Activated CD4-positive, alpha-beta memory T cell treated with anti-CD3 and anti-CD28 coated beads for 36 hours (primary cell): ENCODE measurements at regions not wholly inside any gene's neighbourhood (a gene's known extent, or its start where the extent isn't known, plus 50 kb on each side); places are given as distances from the start of the nearest gene placed in this dataset.

Experiments
- CTCF ChIA-PET: fragments of 350-600 bp; sonication (Branson Sonifier 250); formaldehyde crosslinking; loops from one replicate; lab custom pipeline; 2021; ENCODE audit warnings: antibody characterized with exemption, inconsistent platforms; lab: Charles Lee
- POLR2A ChIA-PET: fragments of 350-600 bp; sonication (Branson Sonifier 250); formaldehyde crosslinking; loops from one replicate; lab custom pipeline; 2021; ENCODE audit warnings: antibody characterized with exemption; lab: Charles Lee
- DNase-seq: peaks from one replicate; pipeline ENCODE4 v3.0.0-alpha.2; 2020
- H3K27ac Mint-ChIP-seq: one replicate; pipeline ENCODE4 v1.8.0; 2021; ENCODE audit warnings: mixed read lengths
- H3K27me3 Mint-ChIP-seq: one replicate; pipeline ENCODE4 v1.8.0; 2021; ENCODE audit warnings: mixed read lengths
- H3K36me3 Mint-ChIP-seq: one replicate; pipeline ENCODE4 v1.8.0; 2021; ENCODE audit warnings: mixed read lengths
- H3K4me1 Mint-ChIP-seq: one replicate; pipeline ENCODE4 v1.8.0; 2021; ENCODE audit warnings: low read depth, mixed read lengths
- H3K4me3 Mint-ChIP-seq: one replicate; pipeline ENCODE4 v1.8.0; 2021; ENCODE audit warnings: mild to moderate bottlenecking, mixed read lengths
- H3K9me3 Mint-ChIP-seq: one replicate; pipeline ENCODE4 v1.8.0; 2021; ENCODE audit warnings: mixed read lengths
- intact Hi-C: fragments of 100-400 bp; cut with micrococcal nuclease; formaldehyde crosslinking; loops from one replicate; pipeline ENCODE4 v1.15.1; 2023

DNA sequence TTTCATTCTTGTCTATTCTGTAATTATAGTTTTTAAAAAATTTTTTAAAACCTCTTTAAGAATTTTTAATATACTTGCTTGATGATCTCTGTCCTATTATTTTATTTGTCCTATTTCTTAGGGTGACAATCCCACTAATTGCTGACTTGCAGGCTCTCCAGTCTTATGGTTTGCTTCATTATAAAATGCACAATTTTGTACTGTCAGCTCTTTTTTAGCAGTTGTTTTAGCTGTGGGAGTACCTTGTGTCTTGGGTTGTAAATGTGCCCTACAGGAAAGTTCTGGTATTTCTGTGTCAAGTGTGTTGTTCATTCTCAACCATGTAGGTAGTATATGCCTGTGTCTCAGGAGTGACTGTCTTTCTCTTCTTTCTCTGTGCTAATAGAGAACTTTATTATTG, 118.2 kb upstream of the IL15 start:
- POLR2A ChIA-PET = no interaction called here
- Mint-ChIP-seq H3K4me3 (no peak overlapping the region), H3K27ac (no peak overlapping the region), H3K4me1 (no peaks in the 10 kb centered on the region), H3K9me3 (no peaks in the 10 kb centered on the region), H3K27me3 (peaks cover 2% of the 10 kb centered on the region), H3K36me3 (no peaks in the 10 kb centered on the region)
- intact Hi-C loops = no loop called here
- DNase-seq = no peak
- CTCF ChIA-PET = no interaction called here

DNA sequence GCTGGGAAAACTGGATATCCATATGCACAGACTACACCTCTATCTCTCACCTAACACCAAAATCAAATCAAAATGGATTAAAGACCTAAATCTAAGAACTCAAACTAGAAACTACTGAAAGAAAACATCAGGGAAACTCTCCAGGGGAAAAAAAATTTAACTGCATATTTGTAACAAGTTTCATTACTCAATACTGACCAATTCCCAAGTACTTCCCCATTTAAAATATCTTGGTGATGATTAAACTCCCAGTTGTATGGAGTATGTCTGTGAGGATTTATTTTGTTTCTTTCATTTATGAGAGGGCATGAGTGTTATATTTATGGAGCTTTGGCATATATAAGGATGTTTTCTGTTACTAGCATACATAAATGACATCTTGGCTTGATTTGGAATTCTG, 112.3 kb upstream of the IL15 start:
- POLR2A ChIA-PET = no interaction called here
- no peak for DNase-seq
- intact Hi-C loops = no loop called here
- H3K27me3 Mint-ChIP-seq = no peaks in the 10 kb centered on the region
- no peak overlapping the region for H3K4me3 Mint-ChIP-seq
- no peaks in the 10 kb centered on the region for H3K4me1 Mint-ChIP-seq
- CTCF ChIA-PET = interaction anchor here (0.7 kb wide), 1 partner anchor 52 kb away, joined by 4 read pairs; no protein-coding TSS in a partner anchor
- peaks cover 7% of the 10 kb centered on the region for H3K9me3 Mint-ChIP-seq
- H3K27ac Mint-ChIP-seq = no peak overlapping the region
- no peaks in the 10 kb centered on the region for H3K36me3 Mint-ChIP-seq

DNA sequence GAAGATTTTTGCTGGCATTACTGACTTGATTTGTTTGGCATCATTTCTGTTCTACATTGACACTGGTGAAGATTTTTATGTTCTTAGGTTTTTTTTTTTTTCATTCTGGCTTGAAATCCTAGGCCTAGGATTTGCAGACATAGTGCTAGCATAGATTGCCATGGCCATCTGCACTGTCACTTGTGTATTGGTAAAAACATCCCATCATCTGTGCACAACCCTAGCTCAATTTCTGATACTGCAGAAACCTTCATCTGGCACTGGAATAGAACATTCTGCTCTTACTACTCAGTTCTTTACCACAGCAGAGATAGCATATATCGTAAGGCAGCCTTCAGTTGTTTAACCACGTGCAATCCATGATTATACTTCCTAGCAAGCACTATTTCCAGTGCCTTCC, 111.5 kb upstream of the IL15 start:
- CTCF ChIA-PET = no interaction called here
- intact Hi-C loops = no loop called here
- H3K27me3 Mint-ChIP-seq = no peaks in the 10 kb centered on the region
- POLR2A ChIA-PET = no interaction called here
- no peaks in the 10 kb centered on the region for H3K36me3 Mint-ChIP-seq
- H3K27ac Mint-ChIP-seq = no peak overlapping the region
- H3K9me3 Mint-ChIP-seq = peaks cover 7% of the 10 kb centered on the region
- no peaks in the 10 kb centered on the region for H3K4me1 Mint-ChIP-seq
- DNase-seq = no peak
- H3K4me3 Mint-ChIP-seq = no peak overlapping the region

DNA sequence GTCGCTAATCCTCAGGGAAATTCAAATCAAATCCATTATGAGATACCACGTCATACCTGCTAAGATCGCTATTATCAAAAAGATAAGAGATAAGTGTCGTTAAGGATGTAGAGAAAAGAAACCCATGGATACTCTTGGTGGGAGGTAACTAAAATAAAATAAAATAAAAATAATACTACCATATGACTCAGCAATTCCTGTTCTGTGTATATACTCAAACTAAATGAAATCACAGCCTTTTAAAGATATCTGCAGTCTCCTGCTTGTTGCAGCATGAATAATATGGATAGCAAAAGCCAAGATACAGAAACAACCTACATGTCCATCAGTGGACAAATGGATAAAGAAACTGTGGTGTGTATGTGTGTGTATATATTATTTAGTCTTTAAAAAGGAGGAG, 105.8 kb upstream of the IL15 start:
- Mint-ChIP-seq H3K4me3 (no peak overlapping the region), H3K27ac (no peak overlapping the region), H3K27me3 (no peaks in the 10 kb centered on the region), H3K36me3 (no peaks in the 10 kb centered on the region), H3K9me3 (peaks cover 7% of the 10 kb centered on the region), H3K4me1 (no peaks in the 10 kb centered on the region)
- CTCF ChIA-PET = no interaction called here
- intact Hi-C loops = no loop called here
- POLR2A ChIA-PET = no interaction called here
- DNase-seq = no peak

DNA sequence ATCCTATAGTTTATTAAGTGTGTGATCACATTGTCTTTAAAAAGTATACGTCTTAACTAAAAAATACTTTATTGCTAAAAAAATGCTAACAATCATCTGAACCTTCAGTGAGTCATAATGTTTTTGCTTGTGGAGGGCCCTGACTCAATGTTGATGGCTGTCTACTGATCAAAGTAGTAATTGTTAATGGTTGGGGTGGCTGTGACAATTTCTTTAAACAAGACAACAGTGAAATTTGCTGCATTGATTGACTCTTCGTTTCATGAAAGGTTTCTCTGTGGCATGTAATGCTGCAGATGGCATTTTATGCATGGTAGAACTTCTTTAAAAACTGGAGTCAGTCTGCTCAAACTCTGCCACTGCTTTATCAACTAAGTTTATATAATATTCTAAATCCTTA, 101.4 kb upstream of the IL15 start:
- Mint-ChIP-seq H3K27ac (no peak overlapping the region), H3K4me1 (no peaks in the 10 kb centered on the region), H3K4me3 (no peak overlapping the region), H3K36me3 (no peaks in the 10 kb centered on the region), H3K27me3 (peaks cover 3% of the 10 kb centered on the region), H3K9me3 (peaks cover 15% of the 10 kb centered on the region)
- ChIA-PET CTCF (no interaction called here), POLR2A (no interaction called here)
- intact Hi-C loops = no loop called here
- DNase-seq = no peak

DNA sequence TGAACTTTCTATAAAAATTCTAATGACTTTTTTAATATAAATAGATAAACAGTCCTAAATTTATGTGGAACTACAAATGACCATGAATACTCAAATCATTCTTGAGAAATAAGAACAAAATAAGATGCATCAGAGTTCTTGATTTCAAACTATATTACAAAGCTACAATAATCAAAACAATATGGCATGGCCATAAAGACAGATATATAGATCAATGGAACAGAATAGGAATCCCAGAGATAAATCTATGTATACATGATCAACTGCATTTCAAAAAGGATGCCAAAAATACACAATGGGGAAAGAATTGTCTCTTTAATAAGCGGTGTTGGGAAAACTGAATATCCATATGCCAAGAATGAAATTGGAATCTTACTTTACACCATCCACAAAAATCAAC, 98.4 kb upstream of the IL15 start:
- CTCF ChIA-PET = no interaction called here

DNA sequence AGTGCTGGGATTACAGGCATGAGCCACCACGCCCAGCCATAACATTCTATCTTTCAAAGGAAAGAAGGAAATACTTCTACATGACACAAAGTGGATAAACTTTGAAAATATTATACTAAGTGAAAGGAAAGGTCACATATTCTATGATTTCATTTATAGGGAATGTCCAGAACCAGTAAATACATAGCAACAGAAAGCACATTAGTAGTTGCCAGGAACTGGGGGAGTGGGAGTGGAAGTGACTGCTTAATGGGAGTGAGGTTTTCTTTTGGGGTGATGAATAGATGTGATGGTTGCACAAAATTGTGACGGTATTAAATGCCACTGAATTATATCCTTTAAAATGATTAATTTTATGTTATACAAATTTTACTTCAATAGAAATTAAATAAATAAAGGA, 95.7 kb upstream of the IL15 start:
- no peaks in the 10 kb centered on the region for H3K4me1 Mint-ChIP-seq
- H3K27ac Mint-ChIP-seq = no peak overlapping the region
- POLR2A ChIA-PET = no interaction called here
- H3K9me3 Mint-ChIP-seq = peaks cover 15% of the 10 kb centered on the region
- no peak for DNase-seq
- intact Hi-C loops = no loop called here
- no peak overlapping the region for H3K4me3 Mint-ChIP-seq
- CTCF ChIA-PET = no interaction called here
- peaks cover 6% of the 10 kb centered on the region for H3K27me3 Mint-ChIP-seq
- no peaks in the 10 kb centered on the region for H3K36me3 Mint-ChIP-seq

More for the DNA sequence above, 98.4 kb upstream of the IL15 start:
- no peak for DNase-seq
- no peaks in the 10 kb centered on the region for H3K4me1 Mint-ChIP-seq
- peaks cover 15% of the 10 kb centered on the region for H3K9me3 Mint-ChIP-seq
- intact Hi-C loops = no loop called here
- peaks cover 3% of the 10 kb centered on the region for H3K27me3 Mint-ChIP-seq
- H3K4me3 Mint-ChIP-seq = no peak overlapping the region
- H3K36me3 Mint-ChIP-seq = no peaks in the 10 kb centered on the region
- H3K27ac Mint-ChIP-seq = no peak overlapping the region
- POLR2A ChIA-PET = no interaction called here

DNA sequence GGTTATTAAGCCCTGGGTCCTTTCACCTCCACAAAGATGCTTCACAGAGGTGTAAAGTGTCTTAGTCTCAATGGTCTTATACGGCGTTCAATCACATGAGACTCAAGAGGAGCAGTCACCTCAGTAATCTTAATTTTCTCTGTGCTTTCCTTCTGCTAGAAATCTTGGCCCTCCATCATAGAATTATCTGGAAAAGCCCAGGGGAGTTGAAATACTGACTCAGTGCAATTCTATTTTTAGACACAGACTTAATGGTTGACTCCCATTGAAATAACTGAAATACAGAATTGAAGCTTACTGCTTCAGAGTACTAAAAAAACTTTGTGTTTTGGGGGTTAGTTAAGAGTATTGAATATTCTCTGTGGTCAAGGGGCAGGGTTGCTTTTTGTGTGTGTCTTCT, 94.5 kb upstream of the IL15 start:
- H3K4me1 Mint-ChIP-seq = no peaks in the 10 kb centered on the region
- H3K36me3 Mint-ChIP-seq = no peaks in the 10 kb centered on the region
- intact Hi-C loops = no loop called here
- H3K27me3 Mint-ChIP-seq = peaks cover 6% of the 10 kb centered on the region
- H3K9me3 Mint-ChIP-seq = peaks cover 15% of the 10 kb centered on the region
- no peak overlapping the region for H3K27ac Mint-ChIP-seq
- CTCF ChIA-PET = no interaction called here
- POLR2A ChIA-PET = no interaction called here
- no peak overlapping the region for H3K4me3 Mint-ChIP-seq
- DNase-seq = no peak

DNA sequence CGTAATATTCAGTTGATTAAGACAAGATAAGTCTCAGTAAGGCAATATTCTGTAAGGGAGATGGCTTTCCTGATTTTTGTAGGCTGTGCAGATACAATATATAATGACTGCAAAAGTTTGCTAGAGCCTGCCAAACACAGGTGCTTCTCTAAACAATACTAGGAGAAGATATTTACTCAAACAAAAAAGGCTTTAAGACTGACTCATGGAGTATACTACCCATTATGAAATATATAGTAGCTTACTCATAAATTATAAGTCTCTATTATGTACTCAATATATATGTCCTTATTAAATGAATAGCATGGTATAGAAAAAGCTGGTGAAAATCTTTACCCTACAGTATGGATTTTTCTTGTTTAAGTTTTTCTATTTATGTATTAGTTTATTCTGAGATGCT, 93.2 kb upstream of the IL15 start:
- ChIA-PET CTCF (no interaction called here), POLR2A (no interaction called here)
- Mint-ChIP-seq H3K4me1 (no peaks in the 10 kb centered on the region), H3K27ac (no peak overlapping the region), H3K36me3 (no peaks in the 10 kb centered on the region), H3K27me3 (peaks cover 6% of the 10 kb centered on the region), H3K9me3 (peaks cover 7% of the 10 kb centered on the region), H3K4me3 (no peak overlapping the region)
- no peak for DNase-seq
- intact Hi-C loops = no loop called here

DNA sequence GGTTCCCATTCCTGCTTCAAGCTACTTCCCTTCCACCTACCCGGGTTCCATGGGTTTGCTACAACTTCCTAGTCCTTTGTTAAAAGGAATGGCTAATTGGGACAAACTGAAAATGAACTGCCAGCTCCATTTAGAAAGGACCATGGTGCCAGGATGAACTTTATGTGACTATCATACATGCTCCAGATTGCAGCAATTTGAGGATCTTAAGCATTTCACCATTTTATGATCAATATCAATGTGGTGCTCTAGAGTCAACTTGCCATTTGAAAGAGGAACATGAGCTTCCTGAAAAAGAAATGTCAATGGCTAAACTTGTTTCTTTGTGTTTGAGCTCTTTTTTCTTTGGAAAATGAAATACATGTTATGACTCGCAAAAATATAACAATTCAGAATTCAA, 92.7 kb upstream of the IL15 start:
- Mint-ChIP-seq H3K4me3 (no peak overlapping the region), H3K27me3 (peaks cover 4% of the 10 kb centered on the region), H3K4me1 (no peaks in the 10 kb centered on the region), H3K27ac (no peak overlapping the region), H3K9me3 (peaks cover 2% of the 10 kb centered on the region), H3K36me3 (no peaks in the 10 kb centered on the region)
- POLR2A ChIA-PET = no interaction called here
- CTCF ChIA-PET = no interaction called here
- no peak for DNase-seq
- intact Hi-C loops = no loop called here

DNA sequence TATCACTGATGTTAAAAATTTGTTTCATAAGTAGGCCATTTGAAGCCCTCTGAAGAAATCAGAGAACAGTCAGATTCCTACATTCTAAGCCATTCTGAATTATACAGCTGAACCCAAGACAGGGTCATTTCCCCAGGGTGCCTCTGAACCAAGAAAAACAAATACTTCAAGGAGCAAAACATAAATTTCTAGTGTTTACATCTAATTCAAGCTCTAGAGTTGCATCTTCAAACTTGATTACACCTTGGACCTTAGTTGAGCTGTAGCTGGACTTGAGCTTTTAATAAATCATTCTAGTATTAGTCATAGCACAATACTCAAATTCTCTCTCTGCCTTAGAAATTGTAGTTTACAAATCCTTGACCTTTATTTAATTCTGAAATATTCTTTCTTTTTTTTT, 87.6 kb upstream of the IL15 start:
- DNase-seq = no peak
- ChIA-PET POLR2A (no interaction called here), CTCF (no interaction called here)
- Mint-ChIP-seq H3K4me3 (no peak overlapping the region), H3K27me3 (peaks cover under 1% of the 10 kb centered on the region), H3K27ac (no peak overlapping the region), H3K9me3 (peaks cover 3% of the 10 kb centered on the region), H3K36me3 (no peaks in the 10 kb centered on the region), H3K4me1 (no peaks in the 10 kb centered on the region)
- intact Hi-C loops = no loop called here

DNA sequence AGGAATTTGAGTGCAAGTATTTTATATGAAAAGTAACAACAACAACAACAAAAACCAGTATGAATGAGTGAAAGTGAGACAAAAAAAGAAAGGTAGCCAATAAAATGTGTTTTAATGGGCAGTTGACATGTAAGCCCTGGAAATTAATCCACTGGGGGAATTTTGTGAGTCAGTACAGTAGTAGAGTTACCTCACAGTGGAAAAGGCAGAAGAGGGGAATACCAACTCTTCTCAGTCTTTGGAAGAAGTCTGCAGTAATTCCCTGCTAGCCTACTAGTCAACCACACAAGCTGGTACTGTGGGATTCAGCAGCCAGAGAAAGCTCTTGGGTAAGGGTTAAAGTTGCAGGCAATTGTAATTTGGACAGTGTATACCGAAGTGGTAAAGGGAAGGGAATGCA, 76.3 kb upstream of the IL15 start:
- Mint-ChIP-seq H3K4me1 (no peaks in the 10 kb centered on the region), H3K27me3 (peaks cover 2% of the 10 kb centered on the region), H3K9me3 (no peaks in the 10 kb centered on the region), H3K27ac (no peak overlapping the region), H3K4me3 (no peak overlapping the region), H3K36me3 (no peaks in the 10 kb centered on the region)
- intact Hi-C loops = no loop called here
- no peak for DNase-seq
- ChIA-PET CTCF (no interaction called here), POLR2A (no interaction called here)

DNA sequence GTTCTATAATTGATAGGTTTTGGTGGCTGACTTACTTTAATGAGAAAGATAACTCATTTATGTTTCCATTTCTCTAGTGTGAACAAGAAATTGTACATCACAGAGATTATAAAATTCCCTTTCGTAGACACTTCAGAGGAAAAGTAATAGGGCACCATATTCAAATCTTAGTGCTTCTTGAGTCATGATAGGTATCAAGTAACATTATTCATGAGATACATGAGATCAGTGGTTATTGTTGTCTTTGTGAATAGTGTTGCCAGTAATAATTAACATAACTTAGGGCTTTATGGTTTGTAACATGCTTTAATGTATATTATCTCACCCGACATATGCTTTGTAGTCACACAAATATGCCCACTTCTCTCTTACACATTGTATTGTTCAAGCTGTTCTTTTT, 73.7 kb upstream of the IL15 start:
- Mint-ChIP-seq H3K36me3 (no peaks in the 10 kb centered on the region), H3K4me1 (no peaks in the 10 kb centered on the region), H3K4me3 (no peak overlapping the region), H3K27ac (no peak overlapping the region), H3K9me3 (no peaks in the 10 kb centered on the region), H3K27me3 (peaks cover 2% of the 10 kb centered on the region)
- no peak for DNase-seq
- ChIA-PET POLR2A (no interaction called here), CTCF (no interaction called here)
- intact Hi-C loops = no loop called here

DNA sequence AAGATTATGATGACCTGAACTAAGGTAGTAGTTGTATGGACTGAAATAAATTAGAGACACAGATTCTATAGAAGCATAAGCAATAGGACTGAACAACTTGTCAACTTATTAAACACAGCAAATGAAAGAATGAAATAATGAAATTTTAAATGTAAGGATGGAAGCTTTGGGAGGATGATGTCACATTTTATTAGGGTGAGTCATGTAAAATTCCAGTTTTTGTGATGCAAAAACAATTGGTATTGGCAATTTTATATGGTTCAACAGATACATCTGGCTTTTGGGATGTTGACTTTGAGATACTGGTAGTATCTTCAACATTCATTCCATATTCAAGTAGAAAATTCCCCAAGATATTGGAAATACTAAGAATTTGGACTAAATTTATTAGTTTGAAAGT, 72.7 kb upstream of the IL15 start:
- Mint-ChIP-seq H3K4me3 (no peak overlapping the region), H3K9me3 (no peaks in the 10 kb centered on the region), H3K27me3 (peaks cover 2% of the 10 kb centered on the region), H3K27ac (no peak overlapping the region), H3K36me3 (no peaks in the 10 kb centered on the region), H3K4me1 (no peaks in the 10 kb centered on the region)
- intact Hi-C loops = no loop called here
- POLR2A ChIA-PET = no interaction called here
- CTCF ChIA-PET = no interaction called here
- DNase-seq = no peak
